ENCODE measurements at regions not wholly inside any gene's neighbourhood (a gene's known extent, or its start where the extent isn't known, plus 50 kb on each side); places are given as distances from the start of the nearest gene placed in this dataset.

GRCh38 chr9:124135813-124136365 lies 121.9 kb upstream of the NEK6 start:
- TF ChIP-seq, protein P1, sequence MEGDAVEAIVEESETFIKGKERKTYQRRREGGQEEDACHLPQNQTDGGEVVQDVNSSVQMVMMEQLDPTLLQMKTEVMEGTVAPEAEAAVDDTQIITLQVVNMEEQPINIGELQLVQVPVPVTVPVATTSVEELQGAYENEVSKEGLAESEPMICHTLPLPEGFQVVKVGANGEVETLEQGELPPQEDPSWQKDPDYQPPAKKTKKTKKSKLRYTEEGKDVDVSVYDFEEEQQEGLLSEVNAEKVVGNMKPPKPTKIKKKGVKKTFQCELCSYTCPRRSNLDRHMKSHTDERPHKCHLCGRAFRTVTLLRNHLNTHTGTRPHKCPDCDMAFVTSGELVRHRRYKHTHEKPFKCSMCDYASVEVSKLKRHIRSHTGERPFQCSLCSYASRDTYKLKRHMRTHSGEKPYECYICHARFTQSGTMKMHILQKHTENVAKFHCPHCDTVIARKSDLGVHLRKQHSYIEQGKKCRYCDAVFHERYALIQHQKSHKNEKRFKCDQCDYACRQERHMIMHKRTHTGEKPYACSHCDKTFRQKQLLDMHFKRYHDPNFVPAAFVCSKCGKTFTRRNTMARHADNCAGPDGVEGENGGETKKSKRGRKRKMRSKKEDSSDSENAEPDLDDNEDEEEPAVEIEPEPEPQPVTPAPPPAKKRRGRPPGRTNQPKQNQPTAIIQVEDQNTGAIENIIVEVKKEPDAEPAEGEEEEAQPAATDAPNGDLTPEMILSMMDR (IDR thresholded peaks at IDR 0.05; ENCODE audit: low read depth, low read length), result no peak
- no peak overlapping the region for H3K4me3 ChIP-seq (ENCODE audit: low read depth, low read length)
- CTCF ChIA-PET, result interaction anchor here (0.7 to 2.0 kb wide), 2 partner anchors 9 to 207 kb away, joined by 3 to 5 read pairs; no protein-coding TSS in a partner anchor
- H3K9me3 ChIP-seq (ENCODE audit: control insufficient read depth, insufficient read depth, low read length), result no peaks in the 10 kb centered on the region; the same call in 1 of the 2 replicates
- H3K27me3 ChIP-seq (ENCODE audit: control insufficient read depth, insufficient read depth, low read length), result no peaks in the 10 kb centered on the region
- DNase-seq (ENCODE audit: low read depth, low spot score), result no peak
- no peak overlapping the region for H3K27ac ChIP-seq (ENCODE audit: low read depth, low read length)
- POLR2A ChIA-PET, result interaction anchor here (0.5 kb wide), 1 partner anchor 522 kb away, joined by 4 read pairs; no protein-coding TSS in a partner anchor

DNA sequence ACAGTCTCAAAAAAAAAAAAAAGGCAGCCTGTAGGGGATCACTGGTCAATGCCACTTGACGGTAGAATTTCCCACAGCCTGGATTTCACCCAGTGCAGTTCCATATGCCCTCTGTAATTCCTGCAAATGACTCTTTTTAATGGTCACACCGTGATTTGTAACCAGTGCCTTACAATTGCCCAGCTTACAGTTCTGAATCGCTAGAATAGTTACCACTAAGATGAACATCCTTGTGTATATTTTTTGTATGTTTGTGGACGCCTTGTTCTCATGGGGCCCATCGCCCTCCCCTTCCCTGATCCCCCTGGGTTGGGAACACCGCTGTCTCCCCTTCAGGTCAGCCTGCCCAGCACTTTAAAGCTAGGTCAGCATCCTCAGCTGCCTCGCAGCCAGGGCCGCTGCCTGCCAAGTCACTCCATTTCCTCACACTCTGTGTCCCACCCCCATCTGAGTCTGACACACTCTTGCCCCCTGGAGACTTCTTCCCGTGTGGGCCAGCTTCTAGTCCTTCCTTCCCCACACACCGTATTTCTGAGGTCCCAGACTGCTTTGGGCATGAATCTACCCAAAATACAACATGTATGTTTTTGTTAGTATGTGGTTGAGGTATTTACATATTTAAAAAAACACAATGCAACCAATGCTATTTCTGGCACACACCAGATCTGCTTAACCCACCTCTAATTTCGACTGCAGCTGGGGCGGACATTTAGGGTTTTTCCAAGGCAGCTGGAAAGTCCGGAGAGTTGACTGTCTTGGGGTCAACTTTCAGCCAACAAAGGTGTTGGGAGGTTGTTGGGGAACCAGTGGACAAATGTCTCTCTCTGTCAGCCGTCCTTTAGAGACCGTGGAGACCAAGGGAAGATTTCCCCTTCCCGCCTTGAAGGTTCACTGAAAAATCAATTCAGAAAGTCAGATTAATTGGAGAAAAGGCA lies 120.5 kb upstream of the NEK6 start:
- Histone ChIP-seq H3K27me3 (ENCODE audit: control insufficient read depth, insufficient read depth, low read length) (no peaks in the 10 kb centered on the region), H3K9me3 (ENCODE audit: control insufficient read depth, insufficient read depth, low read length) (no peaks in the 10 kb centered on the region; the same call in 1 of the 2 replicates), H3K4me3 (ENCODE audit: low read depth, low read length) (no peak overlapping the region), H3K27ac (ENCODE audit: low read depth, low read length) (no peak overlapping the region)
- POLR2A ChIA-PET, result interaction anchor here (0.5 to 0.6 kb wide), 2 partner anchors 60 to 125 kb away, joined by 3 to 6 read pairs; no protein-coding TSS in a partner anchor
- CTCF ChIA-PET, result interaction anchor here (2.0 kb wide), 1 partner anchor 10 kb away, joined by 5 read pairs; no protein-coding TSS in a partner anchor
- no peak for DNase-seq (ENCODE audit: low read depth, low spot score)
- TF ChIP-seq, protein P1 (IDR thresholded peaks at IDR 0.05; ENCODE audit: low read depth, low read length), result no peak

DNA sequence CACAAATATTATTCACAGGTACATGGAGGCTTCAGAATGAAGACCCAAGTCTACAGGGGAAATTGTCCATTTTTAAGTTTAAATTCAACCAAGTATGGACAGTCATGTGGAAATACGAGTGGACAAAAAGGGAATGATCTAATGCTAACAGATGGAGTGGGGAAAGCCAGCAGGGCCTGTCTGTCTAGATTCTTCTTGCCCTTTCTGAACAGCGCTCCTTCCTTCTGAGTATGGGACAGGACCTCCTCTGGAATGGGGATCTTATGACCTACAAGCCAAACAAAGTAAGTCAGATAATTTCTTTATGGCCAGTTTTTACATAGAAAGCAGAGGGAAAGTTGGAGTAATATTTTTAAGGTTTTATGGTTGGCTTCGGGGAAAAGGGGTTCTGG lies 119.8 kb upstream of the NEK6 start:
- Histone ChIP-seq H3K27ac (ENCODE audit: low read depth, low read length) (no peak overlapping the region), H3K4me3 (ENCODE audit: low read depth, low read length) (no peak overlapping the region), H3K27me3 (ENCODE audit: control insufficient read depth, insufficient read depth, low read length) (no peaks in the 10 kb centered on the region), H3K9me3 (ENCODE audit: control insufficient read depth, insufficient read depth, low read length) (no peaks in the 10 kb centered on the region; the same call in 1 of the 2 replicates)
- DNase-seq (ENCODE audit: low read depth, low spot score), result no peak
- ChIA-PET POLR2A (no interaction called here), CTCF (no interaction called here)
- TF ChIP-seq, protein P1 (IDR thresholded peaks at IDR 0.05; ENCODE audit: low read depth, low read length), result no peak

DNA sequence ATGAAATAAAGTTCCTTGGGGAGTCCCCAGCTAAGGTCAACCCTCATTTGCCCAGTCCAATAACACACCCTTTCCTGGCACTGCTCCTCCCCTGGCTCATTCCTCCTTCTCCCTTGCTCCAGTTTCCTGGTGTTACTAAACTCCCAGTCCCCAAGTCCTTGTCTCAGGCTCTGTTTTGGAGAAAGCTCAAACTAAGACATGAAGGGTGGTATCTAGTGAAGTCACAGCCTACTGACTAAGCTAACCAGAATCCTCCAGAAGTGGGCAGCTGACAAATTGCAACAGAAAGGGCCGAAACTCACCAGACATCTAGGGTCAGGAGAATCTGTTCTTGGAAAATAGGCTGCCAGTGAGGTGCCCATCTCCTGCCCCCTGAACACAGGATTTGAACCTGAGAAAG lies 118.7 kb upstream of the NEK6 start:
- no peaks in the 10 kb centered on the region for H3K27me3 ChIP-seq (ENCODE audit: control insufficient read depth, insufficient read depth, low read length)

More for the DNA sequence above, 118.7 kb upstream of the NEK6 start:
- ChIA-PET POLR2A (no interaction called here), CTCF (interaction anchor here (0.7 to 0.9 kb wide), 2 partner anchors 12 to 1668 kb away, joined by 3 to 4 read pairs; no protein-coding TSS in a partner anchor)
- TF ChIP-seq, protein P1 (IDR thresholded peaks at IDR 0.05; ENCODE audit: low read depth, low read length), result no peak
- Histone ChIP-seq H3K27ac (ENCODE audit: low read depth, low read length) (no peak overlapping the region), H3K4me3 (ENCODE audit: low read depth, low read length) (no peak overlapping the region), H3K9me3 (ENCODE audit: control insufficient read depth, insufficient read depth, low read length) (no peaks in the 10 kb centered on the region)
- DNase-seq (ENCODE audit: low read depth, low spot score), result no peak

Data from AG04450 (cell line).